B cell (primary cell): ENCODE measurements at regions not wholly inside any gene's neighbourhood (a gene's known extent, or its start where the extent isn't known, plus 50 kb on each side); places are given as distances from the start of the nearest gene placed in this dataset.

ENCODE experiments used
- ATAC-seq: fragments of 200-7000 bp; cut with Tn5 transposase; one replicate; pipeline ENCODE4 v1.10.0; 2021; ENCODE audit warnings: low read depth, mild to moderate bottlenecking, moderate number of reproducible peaks, moderate library complexity
- CTCF ChIA-PET: fragments of 350-600 bp; sonication (Branson Sonifier 250); formaldehyde crosslinking; loops from one replicate; lab custom pipeline; 2021; ENCODE audit warnings: antibody characterized with exemption, inconsistent platforms; lab: Charles Lee
- POLR2A ChIA-PET: fragments of 350-600 bp; sonication (Branson Sonifier 250); formaldehyde crosslinking; loops from one replicate; lab custom pipeline; 2021; ENCODE audit warnings: antibody characterized with exemption; lab: Charles Lee
- DNase-seq: peaks from one replicate; pipeline ENCODE4 v3.0.0; 2013
- H2AFZ ChIP-seq: 2 replicates; pipeline ENCODE4 v1.6.1; 2012; ENCODE audit warnings: mild to moderate bottlenecking, low read depth, low read length; ENCODE audit not compliant: insufficient read depth, poor library complexity, severe bottlenecking
- H3K27ac ChIP-seq, 2 donors: 1 replicate in 1 of 2; 2 replicates in 1 of 2; pipeline ENCODE4 v1.5.1; 2012 to 2013; ENCODE audit warnings: low read length in 2 of 2, mild to moderate bottlenecking in 2 of 2, moderate library complexity in 1 of 2
- H3K27me3 ChIP-seq, 4 experiments: fragments of 200-600 bp in 1 of 4; sonication (generic) in 1 of 4; replicated peaks in 1 of 4; 1 replicate in 2 of 4; 2 replicates in 2 of 4; pipeline versions ENCODE4 v1.6.1 to v1.7.0; 2013 to 2016; ENCODE audit warnings: low read length in 3 of 4, mild to moderate bottlenecking in 2 of 4, mixed read lengths in 1 of 4, moderate library complexity in 1 of 4; ENCODE audit not compliant: insufficient read depth in 4 of 4, control insufficient read depth in 3 of 4; ENCODE audit errors: control extremely low read depth in 1 of 4
- H3K36me3 ChIP-seq, 2 experiments: replicated peaks in 1 of 2; 1 replicate in 1 of 2; 2 replicates in 1 of 2; pipeline versions ENCODE4 v1.6.1 to v1.7.1; 2013; ENCODE audit warnings: low read length in 1 of 2; ENCODE audit not compliant: insufficient read depth in 2 of 2, control insufficient read depth in 1 of 2; ENCODE audit errors: control extremely low read depth in 1 of 2, extremely low read depth in 1 of 2
- H3K4me1 ChIP-seq, 2 donors: fragments of 200-600 bp in 1 of 2; sonication (generic) in 1 of 2; 1 replicate in 1 of 2; 2 replicates in 1 of 2; pipeline versions ENCODE4 v1.5.1 to v1.6.1; 2013 to 2017; ENCODE audit warnings: low read length in 2 of 2; ENCODE audit not compliant: control insufficient read depth in 2 of 2, insufficient read depth in 2 of 2
- H3K4me2 ChIP-seq: replicated peaks from 2 replicates; pipeline ENCODE3; 2012; ENCODE audit warnings: mild to moderate bottlenecking, low read depth, low read length; ENCODE audit not compliant: poor library complexity, severe bottlenecking
- H3K4me3 ChIP-seq, 5 experiments: fragments of 200-600 bp in 1 of 5; sonication (generic) in 1 of 5; 1 replicate in 3 of 5; 2 replicates in 2 of 5; pipeline versions ENCODE4 v1.5.1 to v1.7.0; 2011 to 2016; ENCODE audit warnings: low read length in 4 of 5, mild to moderate bottlenecking in 4 of 5, low read depth in 2 of 5, control low read depth in 1 of 5, moderate library complexity in 1 of 5; ENCODE audit not compliant: insufficient read depth in 1 of 5; ENCODE audit errors: control extremely low read depth in 1 of 5, extremely low read depth in 1 of 5
- H3K79me2 ChIP-seq: fragments of 200-600 bp; sonication (generic); one replicate; pipeline ENCODE4 v1.6.0; 2016; ENCODE audit warnings: low read length; ENCODE audit not compliant: control insufficient read depth, insufficient read depth
- H3K9ac ChIP-seq: fragments of 200-600 bp; sonication (generic); 2 replicates; pipeline ENCODE4 v1.6.1; 2017; ENCODE audit warnings: mild to moderate bottlenecking, low read length, moderate library complexity
- H3K9me3 ChIP-seq, 3 donors: one replicate each; pipeline versions ENCODE4 v1.6.1 to v1.7.1; 2013; ENCODE audit warnings: low read length in 2 of 3; ENCODE audit not compliant: control insufficient read depth in 2 of 3, insufficient read depth in 1 of 3; ENCODE audit errors: control extremely low read depth in 1 of 3
- H4K20me1 ChIP-seq: 2 replicates; pipeline ENCODE4 v1.6.0; 2012; ENCODE audit warnings: mild to moderate bottlenecking, low read length; ENCODE audit not compliant: insufficient read depth, control insufficient read depth, poor library complexity, severe bottlenecking
- H3K27ac Mint-ChIP-seq: one replicate; pipeline ENCODE4 v1.8.0; 2021; ENCODE audit warnings: mixed read lengths
- H3K27me3 Mint-ChIP-seq: one replicate; pipeline ENCODE4 v1.8.0; 2021; ENCODE audit warnings: mixed read lengths
- H3K4me1 Mint-ChIP-seq: one replicate; pipeline ENCODE4 v1.8.0; 2021; ENCODE audit warnings: mixed read lengths
- H3K4me3 Mint-ChIP-seq: one replicate; pipeline ENCODE4 v1.8.0; 2021; ENCODE audit warnings: mixed read lengths
- H3K9me3 Mint-ChIP-seq: one replicate; pipeline ENCODE4 v1.8.0; 2022; ENCODE audit warnings: mixed read lengths; ENCODE audit not compliant: insufficient read depth
- EZH2 ChIP-seq: IDR thresholded peaks from 2 replicates; pipeline ENCODE4 v1.6.1; 2012; ENCODE audit warnings: borderline replicate concordance, low read depth, mild to moderate bottlenecking, moderate library complexity, low read length; ENCODE audit not compliant: insufficient read depth, poor library complexity, severe bottlenecking
- whole genome bisulfite sequencing: methylation state at CpG from one replicate; pipeline ENCODE4 v1.1.5; 2013; ENCODE audit warnings: missing lambda C conversion rate; ENCODE audit not compliant: insufficient coverage; 5-methylcytosine and 5-hydroxymethylcytosine counted together
- intact Hi-C: fragments of 100-400 bp; cut with micrococcal nuclease; formaldehyde crosslinking; loops from one replicate; pipeline ENCODE4 v1.10.0; 2022
- TF ChIP-seq, protein P1 (sequence below): fragments of 200-600 bp; IDR thresholded peaks from one replicate; pipeline ENCODE4 v1.8.0; 2022; ENCODE audit warnings: antibody characterized with exemption, mild to moderate bottlenecking

DNA sequence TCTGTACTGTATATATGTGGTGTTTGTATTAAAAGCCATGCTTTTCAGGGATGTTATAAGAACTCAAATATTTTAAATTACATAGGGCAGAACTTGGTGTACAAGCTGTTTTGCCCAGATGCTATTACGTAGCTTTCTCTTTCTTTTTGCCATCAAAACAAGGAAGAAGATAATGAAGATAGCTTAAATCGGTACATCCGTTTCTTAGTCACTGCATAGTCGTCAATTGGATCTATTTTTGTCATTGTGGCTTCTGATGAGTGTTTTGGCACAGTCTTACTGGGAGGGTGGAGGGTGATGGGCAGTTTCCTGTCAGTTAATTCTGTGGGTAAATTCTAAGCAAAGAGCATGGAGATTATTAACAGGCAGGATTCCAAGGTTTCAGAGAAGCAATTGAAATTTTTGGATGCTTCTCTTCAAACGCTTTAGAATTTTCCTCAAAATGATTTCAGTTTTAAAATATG, 649.1 kb upstream of the GJE1 start:
- H3K27ac Mint-ChIP-seq, result peak overlapping the region; percentile 82
- Histone ChIP-seq H3K27me3 (no peaks in the 10 kb centered on the region), H3K27ac (peak overlapping the region; percentile 91 to 94), H3K4me3 (peak overlapping the region; percentile 27 to 74 (median 40)), H3K4me1 (peaks cover 27 to 38% of the 10 kb centered on the region in 2 donors), H3K79me2 (no peaks in the 10 kb centered on the region), H4K20me1 (no peaks in the 10 kb centered on the region), H2AFZ (peak overlapping the region; percentile 81), H3K9me3 (no peaks in the 10 kb centered on the region), H3K36me3 (no peaks in the 10 kb centered on the region), H3K4me2 (peak overlapping the region; percentile 70), H3K9ac (peak overlapping the region; percentile 58)
- intact Hi-C loops, result loop anchor here (1.0 to 2.0 kb wide), 5 partner anchors 14 to 664 kb away; partner anchors contain the start of genes NMBR and VTA1
- H3K27me3 Mint-ChIP-seq, result no peaks in the 10 kb centered on the region
- H3K4me3 Mint-ChIP-seq, result peak overlapping the region; percentile 67
- no peaks in the 10 kb centered on the region for H3K9me3 Mint-ChIP-seq
- peak; percentile 84 for ATAC-seq
- peaks cover 46% of the 10 kb centered on the region for H3K4me1 Mint-ChIP-seq
- TF ChIP-seq, protein P1, sequence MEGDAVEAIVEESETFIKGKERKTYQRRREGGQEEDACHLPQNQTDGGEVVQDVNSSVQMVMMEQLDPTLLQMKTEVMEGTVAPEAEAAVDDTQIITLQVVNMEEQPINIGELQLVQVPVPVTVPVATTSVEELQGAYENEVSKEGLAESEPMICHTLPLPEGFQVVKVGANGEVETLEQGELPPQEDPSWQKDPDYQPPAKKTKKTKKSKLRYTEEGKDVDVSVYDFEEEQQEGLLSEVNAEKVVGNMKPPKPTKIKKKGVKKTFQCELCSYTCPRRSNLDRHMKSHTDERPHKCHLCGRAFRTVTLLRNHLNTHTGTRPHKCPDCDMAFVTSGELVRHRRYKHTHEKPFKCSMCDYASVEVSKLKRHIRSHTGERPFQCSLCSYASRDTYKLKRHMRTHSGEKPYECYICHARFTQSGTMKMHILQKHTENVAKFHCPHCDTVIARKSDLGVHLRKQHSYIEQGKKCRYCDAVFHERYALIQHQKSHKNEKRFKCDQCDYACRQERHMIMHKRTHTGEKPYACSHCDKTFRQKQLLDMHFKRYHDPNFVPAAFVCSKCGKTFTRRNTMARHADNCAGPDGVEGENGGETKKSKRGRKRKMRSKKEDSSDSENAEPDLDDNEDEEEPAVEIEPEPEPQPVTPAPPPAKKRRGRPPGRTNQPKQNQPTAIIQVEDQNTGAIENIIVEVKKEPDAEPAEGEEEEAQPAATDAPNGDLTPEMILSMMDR, result no peak
- TF ChIP-seq EZH2, result no peak
- peak; percentile 87 for DNase-seq
- CTCF ChIA-PET, result interaction anchor here (0.6 to 2.2 kb wide), 6 partner anchors 12 to 97 kb away, joined by 3 to 9 read pairs (median 3); no protein-coding TSS in a partner anchor
- POLR2A ChIA-PET, result interaction anchor here (0.5 to 0.9 kb wide), 2 partner anchors 71 to 78 kb away, joined by 3 to 9 read pairs; no protein-coding TSS in a partner anchor
- 0% methylated on average over 1 of the region's 5 CpGs for WGBS
